ENCODE measurements at regions not wholly inside any gene's neighbourhood (a gene's known extent, or its start where the extent isn't known, plus 50 kb on each side); places are given as distances from the start of the nearest gene placed in this dataset.

DNA sequence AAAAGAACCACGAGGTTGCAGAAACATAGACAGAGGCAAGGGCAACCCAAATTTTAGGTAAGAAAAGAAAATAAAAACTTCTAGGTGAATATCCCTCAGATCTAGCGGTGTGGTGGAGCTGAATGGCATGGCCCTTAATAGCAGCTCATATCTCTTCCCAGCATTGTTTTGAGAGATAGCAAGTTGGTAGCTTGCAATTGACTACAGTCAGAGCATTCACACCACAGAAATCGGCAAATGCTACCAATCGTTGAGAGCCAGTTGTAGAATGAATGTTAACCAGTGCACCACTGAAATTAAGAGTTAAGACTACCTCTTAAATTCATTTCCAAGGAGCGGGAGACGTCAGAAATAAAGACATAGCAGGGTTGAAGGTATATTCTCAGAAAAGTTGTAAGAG lies 184.0 kb upstream of the KIT start:
- no peak for TF ChIP-seq CTCF (IDR thresholded peaks at IDR 0.05)
- H3K36me3 ChIP-seq: no peaks in the 10 kb centered on the region

DNA sequence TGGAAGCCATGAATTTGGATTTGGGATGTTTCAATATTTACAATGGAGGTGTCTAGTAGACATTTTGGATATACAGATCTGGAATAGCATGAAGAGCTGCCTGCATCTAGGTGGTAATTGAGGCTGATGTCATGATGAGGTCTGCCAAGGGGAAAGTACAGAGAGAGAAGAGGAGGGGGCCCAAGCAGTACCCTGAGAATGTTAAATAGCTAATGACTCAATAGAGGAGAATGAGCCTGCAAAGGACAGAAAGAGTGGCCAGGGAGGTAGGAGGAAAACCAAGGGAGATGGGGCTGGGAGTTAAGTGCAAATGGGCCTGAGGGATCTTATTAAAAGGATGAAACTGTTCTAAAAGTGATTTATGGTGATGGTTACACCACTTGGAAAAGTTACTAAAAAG lies 182.2 kb upstream of the KIT start:
- no peaks in the 10 kb centered on the region for H3K9me3 ChIP-seq
- TF ChIP-seq CTCF (IDR thresholded peaks at IDR 0.05): no peak

More for the DNA sequence above, 184.0 kb upstream of the KIT start:
- H3K27me3 ChIP-seq: no peaks in the 10 kb centered on the region
- no peak overlapping the region for H3K4me3 ChIP-seq (ENCODE audit: low read depth in 1 of 2, low read length in 1 of 2)
- no peak overlapping the region for H3K27ac ChIP-seq
- no peaks in the 10 kb centered on the region for H3K9me3 ChIP-seq
- H3K4me1 ChIP-seq (ENCODE audit: control insufficient read depth in 1 of 2, insufficient read depth in 1 of 2, low read depth in 1 of 2, low read length in 1 of 2): no peaks in the 10 kb centered on the region

DNA sequence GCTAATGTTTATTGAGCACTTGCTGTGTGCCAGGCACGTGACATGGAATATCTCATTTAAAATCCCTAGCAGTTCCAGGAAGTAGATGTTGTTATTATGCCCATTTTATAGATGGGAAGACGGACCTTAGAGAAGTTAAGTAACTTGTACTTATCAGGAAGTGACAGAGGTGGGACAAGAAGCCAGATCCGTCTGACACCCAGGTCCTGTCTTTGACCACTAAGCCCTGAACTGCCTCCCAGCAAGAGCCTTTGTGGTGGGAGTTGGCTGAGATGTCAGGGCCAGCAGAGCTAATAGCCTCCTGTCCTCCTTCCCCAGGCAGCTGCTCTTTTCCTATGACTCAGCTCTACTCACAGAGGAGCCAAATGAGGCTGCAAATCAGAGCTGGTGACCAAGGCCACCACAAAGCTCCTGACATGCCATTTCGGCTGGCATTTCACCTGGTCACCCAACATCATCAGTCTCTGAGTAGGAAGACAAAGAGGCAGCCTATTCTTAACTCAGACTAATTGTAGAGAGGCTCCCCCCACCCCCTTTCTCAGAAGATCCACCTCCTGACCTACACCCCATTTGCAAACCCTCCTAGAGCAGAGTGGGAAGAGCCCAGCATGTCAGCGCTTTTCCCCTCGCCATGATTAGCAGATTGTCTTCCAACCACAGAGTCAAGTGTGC lies 175.1 kb upstream of the KIT start:
- no peaks in the 10 kb centered on the region for H3K27me3 ChIP-seq
- no peak overlapping the region for H3K27ac ChIP-seq
- no peaks in the 10 kb centered on the region for H3K4me1 ChIP-seq (ENCODE audit: control insufficient read depth in 1 of 2, insufficient read depth in 1 of 2, low read depth in 1 of 2, low read length in 1 of 2)
- no peaks in the 10 kb centered on the region for H3K9me3 ChIP-seq
- H3K36me3 ChIP-seq: no peaks in the 10 kb centered on the region
- TF ChIP-seq CTCF (IDR thresholded peaks at IDR 0.05): no peak
- H3K4me3 ChIP-seq (ENCODE audit: low read depth in 1 of 2, low read length in 1 of 2): no peak overlapping the region

More for the DNA sequence above, 182.2 kb upstream of the KIT start:
- no peaks in the 10 kb centered on the region for H3K36me3 ChIP-seq
- no peaks in the 10 kb centered on the region for H3K4me1 ChIP-seq (ENCODE audit: control insufficient read depth in 1 of 2, insufficient read depth in 1 of 2, low read depth in 1 of 2, low read length in 1 of 2)
- H3K4me3 ChIP-seq (ENCODE audit: low read depth in 1 of 2, low read length in 1 of 2): no peak overlapping the region
- no peaks in the 10 kb centered on the region for H3K27me3 ChIP-seq
- no peak overlapping the region for H3K27ac ChIP-seq

DNA sequence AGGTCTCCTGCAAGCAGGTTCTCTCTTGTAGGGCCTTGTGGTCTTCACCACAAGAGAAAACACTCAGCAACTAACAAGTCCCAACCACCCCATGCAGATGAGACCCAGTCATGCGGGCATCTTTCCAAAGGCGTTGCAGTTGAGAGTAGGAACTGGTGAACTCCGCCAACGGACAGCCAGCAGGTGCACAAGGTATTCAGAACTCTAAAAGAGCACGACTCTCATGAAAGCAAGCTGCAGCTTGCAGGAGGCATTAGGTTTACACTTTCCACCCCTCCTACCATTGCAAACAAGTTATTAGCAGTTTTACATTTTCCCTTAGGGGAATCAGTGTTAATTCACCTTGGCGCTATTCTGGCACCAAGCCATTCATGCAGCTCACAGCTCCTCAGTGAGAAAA lies 173.4 kb upstream of the KIT start:
- Histone ChIP-seq H3K27me3 (no peaks in the 10 kb centered on the region), H3K4me3 (ENCODE audit: low read depth in 1 of 2, low read length in 1 of 2) (no peak overlapping the region), H3K27ac (no peak overlapping the region), H3K9me3 (no peaks in the 10 kb centered on the region), H3K36me3 (no peaks in the 10 kb centered on the region), H3K4me1 (ENCODE audit: control insufficient read depth in 1 of 2, insufficient read depth in 1 of 2, low read depth in 1 of 2, low read length in 1 of 2) (no peaks in the 10 kb centered on the region)
- no peak for TF ChIP-seq CTCF (IDR thresholded peaks at IDR 0.05)

- Histone ChIP-seq H3K4me1 (ENCODE audit: control insufficient read depth in 1 of 2, insufficient read depth in 1 of 2, low read depth in 1 of 2, low read length in 1 of 2) (no peaks in the 10 kb centered on the region), H3K27ac (no peak overlapping the region), H3K9me3 (no peaks in the 10 kb centered on the region), H3K4me3 (ENCODE audit: low read depth in 1 of 2, low read length in 1 of 2) (no peak overlapping the region), H3K36me3 (no peaks in the 10 kb centered on the region), H3K27me3 (no peaks in the 10 kb centered on the region)
- no peak for TF ChIP-seq CTCF (IDR thresholded peaks at IDR 0.05)
Observed at GRCh38 chr4:54487491-54487890, 170.3 kb upstream of the KIT start.
